NCI-H345 treated with DMSO at 0.1 percent for 48 hours (cell line): ENCODE measurements at regions not wholly inside any gene's neighbourhood (a gene's known extent, or its start where the extent isn't known, plus 50 kb on each side); places are given as distances from the start of the nearest gene placed in this dataset.

Source experiments
- DNase-seq: peaks from one replicate; lab custom pipeline; 2025; ENCODE audit not compliant: unreplicated experiment; lab: John Stamatoyannopoulos, UW

- DNase-seq: no peak
Observed at GRCh38 chr4:141914746-141915145, 278.4 kb downstream of the IL15 start.

GRCh38 chr4:141919649-141920048 lies 283.3 kb downstream of the IL15 start:
- no peak for DNase-seq

GRCh38 chr4:141921293-141921692 lies 284.9 kb downstream of the IL15 start:
- no peak for DNase-seq

GRCh38 chr4:141922236-141922635 lies 285.9 kb downstream of the IL15 start:
- no peak for DNase-seq

GRCh38 chr4:141926406-141926805 lies 290.0 kb downstream of the IL15 start:
- no peak for DNase-seq

GRCh38 chr4:141932490-141932889 lies 296.1 kb downstream of the IL15 start:
- no peak for DNase-seq

GRCh38 chr4:141933978-141934377 lies 297.6 kb downstream of the IL15 start:
- no peak for DNase-seq

GRCh38 chr4:141955696-141956095 lies 319.3 kb downstream of the IL15 start:
- DNase-seq: no peak

GRCh38 chr4:141957416-141957815 lies 321.0 kb downstream of the IL15 start:
- DNase-seq: no peak

GRCh38 chr4:141962486-141962885 lies 326.1 kb downstream of the IL15 start:
- no peak for DNase-seq

GRCh38 chr4:141971869-141972268 lies 335.5 kb downstream of the IL15 start:
- no peak for DNase-seq

GRCh38 chr4:141972950-141973349 lies 336.6 kb downstream of the IL15 start:
- no peak for DNase-seq
